ENCODE measurements at regions not wholly inside any gene's neighbourhood (a gene's known extent, or its start where the extent isn't known, plus 50 kb on each side); places are given as distances from the start of the nearest gene placed in this dataset.

DNA sequence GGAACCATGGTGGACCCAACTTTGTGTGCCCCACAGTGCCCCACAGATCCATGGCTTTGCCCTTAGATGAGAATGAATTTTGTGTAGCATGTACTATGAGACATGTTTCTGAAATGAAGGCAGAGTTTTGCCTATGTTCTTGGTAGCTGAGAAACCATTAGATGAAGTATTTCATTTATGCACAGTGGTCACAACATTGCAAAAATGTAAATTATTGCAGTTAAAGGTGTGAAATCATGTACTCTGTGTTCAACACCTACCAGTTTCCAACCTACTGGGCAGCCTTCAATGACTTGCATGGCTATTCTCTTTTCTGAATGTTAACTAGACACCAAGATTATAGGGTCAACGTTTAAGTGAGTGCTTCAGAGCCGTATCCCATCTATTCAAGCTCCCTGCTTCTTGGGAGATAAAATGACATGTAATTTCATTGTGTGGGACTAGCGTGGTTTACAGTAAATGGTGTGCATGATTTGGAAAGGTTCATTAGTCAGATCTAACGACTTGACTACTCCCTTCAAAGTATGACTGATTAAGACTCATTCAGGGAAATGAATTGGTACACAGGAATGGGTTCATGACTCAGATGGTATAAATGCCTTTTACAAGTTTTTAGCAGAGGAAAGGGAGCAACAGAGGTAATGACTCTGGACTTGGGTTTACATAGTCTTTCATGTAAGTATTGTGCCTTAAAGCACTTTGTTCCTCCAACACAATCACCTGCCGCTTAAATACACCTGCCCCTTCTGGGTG is 106.1 kb upstream of the AKIRIN2 start:
- Mint-ChIP-seq H3K27me3 (no peaks in the 10 kb centered on the region), H3K36me3 (ENCODE audit: insufficient read depth) (no peaks in the 10 kb centered on the region), H3K9me3 (ENCODE audit: low read depth) (no peaks in the 10 kb centered on the region), H3K4me1 (ENCODE audit: low read depth) (no peaks in the 10 kb centered on the region), H3K4me3 (ENCODE audit: low read depth) (no peak overlapping the region), H3K27ac (no peak overlapping the region)
- TF ChIP-seq, protein P1, sequence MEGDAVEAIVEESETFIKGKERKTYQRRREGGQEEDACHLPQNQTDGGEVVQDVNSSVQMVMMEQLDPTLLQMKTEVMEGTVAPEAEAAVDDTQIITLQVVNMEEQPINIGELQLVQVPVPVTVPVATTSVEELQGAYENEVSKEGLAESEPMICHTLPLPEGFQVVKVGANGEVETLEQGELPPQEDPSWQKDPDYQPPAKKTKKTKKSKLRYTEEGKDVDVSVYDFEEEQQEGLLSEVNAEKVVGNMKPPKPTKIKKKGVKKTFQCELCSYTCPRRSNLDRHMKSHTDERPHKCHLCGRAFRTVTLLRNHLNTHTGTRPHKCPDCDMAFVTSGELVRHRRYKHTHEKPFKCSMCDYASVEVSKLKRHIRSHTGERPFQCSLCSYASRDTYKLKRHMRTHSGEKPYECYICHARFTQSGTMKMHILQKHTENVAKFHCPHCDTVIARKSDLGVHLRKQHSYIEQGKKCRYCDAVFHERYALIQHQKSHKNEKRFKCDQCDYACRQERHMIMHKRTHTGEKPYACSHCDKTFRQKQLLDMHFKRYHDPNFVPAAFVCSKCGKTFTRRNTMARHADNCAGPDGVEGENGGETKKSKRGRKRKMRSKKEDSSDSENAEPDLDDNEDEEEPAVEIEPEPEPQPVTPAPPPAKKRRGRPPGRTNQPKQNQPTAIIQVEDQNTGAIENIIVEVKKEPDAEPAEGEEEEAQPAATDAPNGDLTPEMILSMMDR (IDR thresholded peaks at IDR 0.05; ENCODE audit: unreplicated experiment): no peak
- no peak for DNase-seq (ENCODE audit: low spot score, unreplicated experiment)

DNA sequence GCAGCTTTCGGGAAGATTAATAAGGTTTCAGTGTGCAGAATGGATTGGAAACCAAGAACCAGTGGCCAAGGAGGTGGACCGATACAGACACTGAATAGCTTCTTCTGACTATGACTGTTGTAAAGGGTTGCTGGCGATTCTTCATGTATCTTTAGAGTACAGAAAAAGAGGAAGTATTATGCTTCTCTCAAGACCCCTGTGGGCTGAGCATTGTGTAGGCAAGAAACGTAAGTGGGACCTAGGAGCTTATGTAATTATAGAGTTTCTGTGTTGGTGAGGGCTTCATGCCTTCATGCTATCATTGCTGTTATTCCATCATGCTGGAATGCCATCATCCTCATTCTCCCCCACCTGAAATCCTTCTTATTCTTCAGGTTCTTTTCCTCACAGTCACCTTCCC is 105.4 kb upstream of the AKIRIN2 start:
- H3K4me3 Mint-ChIP-seq (ENCODE audit: low read depth): no peak overlapping the region
- TF ChIP-seq, protein P1 (IDR thresholded peaks at IDR 0.05; ENCODE audit: unreplicated experiment): no peak
- no peaks in the 10 kb centered on the region for H3K36me3 Mint-ChIP-seq (ENCODE audit: insufficient read depth)
- no peaks in the 10 kb centered on the region for H3K4me1 Mint-ChIP-seq (ENCODE audit: low read depth)
- H3K27ac Mint-ChIP-seq: no peak overlapping the region
- no peaks in the 10 kb centered on the region for H3K9me3 Mint-ChIP-seq (ENCODE audit: low read depth)
- no peak for DNase-seq (ENCODE audit: low spot score, unreplicated experiment)
- no peaks in the 10 kb centered on the region for H3K27me3 Mint-ChIP-seq

DNA sequence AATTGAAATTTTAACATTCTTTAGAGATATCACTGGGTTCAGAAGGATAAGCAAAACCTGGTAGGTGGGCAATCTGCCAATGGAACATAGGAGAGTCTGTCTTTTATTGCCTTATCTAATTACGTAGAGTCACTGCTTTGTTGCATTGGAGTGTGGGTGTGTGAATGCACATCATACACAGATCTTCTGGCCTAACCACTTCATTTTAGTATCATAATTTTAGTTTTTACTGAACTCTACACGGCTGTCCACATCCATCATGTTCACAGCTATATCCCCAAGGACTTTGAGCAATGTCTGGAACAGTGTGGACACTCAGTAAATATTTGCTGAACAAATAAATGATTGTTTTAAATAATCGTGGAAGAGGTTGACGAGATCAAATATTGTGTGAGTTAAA is 104.6 kb upstream of the AKIRIN2 start:
- TF ChIP-seq, protein P1 (IDR thresholded peaks at IDR 0.05; ENCODE audit: unreplicated experiment): no peak
- Mint-ChIP-seq H3K4me3 (ENCODE audit: low read depth) (no peak overlapping the region), H3K27me3 (no peaks in the 10 kb centered on the region), H3K27ac (no peak overlapping the region), H3K9me3 (ENCODE audit: low read depth) (no peaks in the 10 kb centered on the region), H3K4me1 (ENCODE audit: low read depth) (peaks cover 1% of the 10 kb centered on the region), H3K36me3 (ENCODE audit: insufficient read depth) (no peaks in the 10 kb centered on the region)
- DNase-seq (ENCODE audit: low spot score, unreplicated experiment): no peak

DNA sequence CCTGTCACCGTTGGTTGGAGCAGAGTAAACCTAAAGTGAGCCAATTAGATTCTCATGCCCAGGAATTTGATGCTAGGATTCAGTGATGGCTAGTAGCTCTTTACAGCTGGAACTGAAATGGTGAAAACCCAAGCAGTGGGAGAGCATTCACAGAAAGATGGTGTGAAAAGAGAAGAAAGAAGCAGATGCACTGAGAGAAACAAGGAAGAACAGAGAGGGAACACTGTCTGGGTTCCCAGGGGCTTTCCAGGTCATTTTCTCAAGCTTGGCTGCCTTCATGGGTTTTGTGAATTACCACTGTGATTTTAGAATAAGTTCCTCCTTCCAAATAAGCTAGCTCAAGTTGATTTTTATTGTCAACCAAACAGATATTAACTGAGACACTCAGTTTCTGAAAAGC is 104.1 kb upstream of the AKIRIN2 start:
- H3K27me3 Mint-ChIP-seq: no peaks in the 10 kb centered on the region
- no peak overlapping the region for H3K27ac Mint-ChIP-seq
- no peak for DNase-seq (ENCODE audit: low spot score, unreplicated experiment)
- TF ChIP-seq, protein P1 (IDR thresholded peaks at IDR 0.05; ENCODE audit: unreplicated experiment): no peak
- H3K9me3 Mint-ChIP-seq (ENCODE audit: low read depth): no peaks in the 10 kb centered on the region
- no peaks in the 10 kb centered on the region for H3K36me3 Mint-ChIP-seq (ENCODE audit: insufficient read depth)
- peaks cover 4% of the 10 kb centered on the region for H3K4me1 Mint-ChIP-seq (ENCODE audit: low read depth)
- H3K4me3 Mint-ChIP-seq (ENCODE audit: low read depth): no peak overlapping the region

DNA sequence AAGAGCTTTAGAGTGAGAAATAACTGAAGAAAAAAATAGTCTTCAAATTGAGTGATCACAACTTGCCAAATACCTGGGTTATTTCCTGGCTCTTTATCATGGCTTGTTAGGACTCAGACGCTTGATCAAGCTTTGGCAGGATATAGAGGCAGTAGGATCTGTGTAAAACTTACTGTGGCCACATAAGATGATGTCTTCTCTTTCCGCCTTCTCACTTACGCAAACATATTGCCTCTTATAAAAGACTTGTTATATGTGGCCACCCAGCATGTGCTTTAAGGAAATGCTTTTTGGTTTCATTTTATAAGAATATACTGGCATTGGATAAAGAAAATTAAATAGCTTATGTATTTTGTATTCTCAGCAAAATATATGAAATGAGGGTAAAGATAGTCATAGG is 101.8 kb upstream of the AKIRIN2 start:
- no peak for DNase-seq (ENCODE audit: low spot score, unreplicated experiment)
- Mint-ChIP-seq H3K27me3 (no peaks in the 10 kb centered on the region), H3K4me1 (ENCODE audit: low read depth) (peaks cover 5% of the 10 kb centered on the region), H3K27ac (no peak overlapping the region), H3K4me3 (ENCODE audit: low read depth) (no peak overlapping the region), H3K9me3 (ENCODE audit: low read depth) (no peaks in the 10 kb centered on the region), H3K36me3 (ENCODE audit: insufficient read depth) (no peaks in the 10 kb centered on the region)
- TF ChIP-seq, protein P1 (IDR thresholded peaks at IDR 0.05; ENCODE audit: unreplicated experiment): no peak
